OCI-LY3 (cell line): ENCODE measurements at regions not wholly inside any gene's neighbourhood (a gene's known extent, or its start where the extent isn't known, plus 50 kb on each side); places are given as distances from the start of the nearest gene placed in this dataset.

Experiments
- CTCF ChIP-seq: fragments of 200-600, 300-600 bp; sonication (generic); IDR thresholded peaks from 2 replicates; pipeline ENCODE4 v1.5.1; 2014; ENCODE audit warnings: antibody characterized with exemption, low read length, low read depth
- EZH2phosphoT487 ChIP-seq: fragments of 200-600 bp; shearing (Covaris generic); IDR thresholded peaks from 2 replicates; pipeline ENCODE4 v1.6.1; 2018; ENCODE audit warnings: antibody characterized with exemption, mixed run types, low read depth

GRCh38 chr16:65895486-65895885, 471.0 kb upstream of the CDH5 start:
- no peak for TF ChIP-seq EZH2phosphoT487
- TF ChIP-seq CTCF: no peak
